HAP-1 (cell line): ENCODE measurements at regions not wholly inside any gene's neighbourhood (a gene's known extent, or its start where the extent isn't known, plus 50 kb on each side); places are given as distances from the start of the nearest gene placed in this dataset.
A peak's percentile ranks its signal among the peaks of the same experiment; 100 is the strongest.

Experiments
- DNase-seq, 2 experiments: peaks; one replicate each; pipeline ENCODE4 v3.0.0-alpha.2; 2016 to 2020; ENCODE audit warnings: low spot score in 2 of 2
- H3K27me3 ChIP-seq: fragments of 250-450 bp; sonication (Bioruptor Pico); 2 replicates; pipeline ENCODE4 v1.5.1; 2020; ENCODE audit warnings: low read depth, mild to moderate bottlenecking, moderate library complexity
- H3K36me3 ChIP-seq: fragments of 250-450 bp; sonication (Bioruptor Pico); replicated peaks from 2 replicates; pipeline ENCODE4 v1.5.1; 2020; ENCODE audit warnings: mild to moderate bottlenecking
- H3K4me1 ChIP-seq: fragments of 250-450 bp; sonication (Bioruptor Pico); 2 replicates; pipeline ENCODE4 v1.5.1; 2020; ENCODE audit warnings: mild to moderate bottlenecking
- H3K4me3 ChIP-seq: fragments of 250-450 bp; sonication (Bioruptor Pico); 2 replicates; pipeline ENCODE4 v1.5.1; 2020; ENCODE audit warnings: mild to moderate bottlenecking, moderate library complexity
- H3K9me3 ChIP-seq: fragments of 250-450 bp; sonication (Bioruptor Pico); 2 replicates; pipeline ENCODE4 v1.5.1; 2020; ENCODE audit warnings: mild to moderate bottlenecking, moderate library complexity
- in situ Hi-C: fragments of 300-500 bp; cut with MboI; formaldehyde crosslinking; loops from 3 replicates; pipeline ENCODE4 v1.14.3; 2020; ENCODE audit warnings: low sequenced_read_pairs, inconsistent platforms, mixed read lengths

DNA sequence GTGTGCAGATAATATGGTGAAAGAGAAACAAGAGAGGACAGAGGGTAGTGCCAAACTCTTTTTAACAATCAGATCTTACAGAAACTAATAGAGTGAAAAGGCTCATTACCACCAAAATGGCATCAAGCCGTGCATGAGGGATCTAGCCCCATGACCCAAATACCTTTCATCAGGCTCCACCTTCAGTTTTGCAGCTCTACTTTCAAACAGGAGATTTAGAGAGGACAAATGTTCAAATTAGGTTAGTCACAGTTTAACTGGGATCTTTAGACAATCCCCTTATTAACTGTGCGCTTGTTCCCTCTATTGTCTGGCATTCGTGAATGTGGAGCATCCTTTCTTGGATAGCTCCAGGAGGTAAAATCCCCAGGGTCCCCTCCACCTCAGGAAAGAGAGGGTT is 1209.3 kb upstream of the CHAC2 start:
- DNase-seq: no peak
- in situ Hi-C loops: no loop called here
- Histone ChIP-seq H3K27me3 (no peaks in the 10 kb centered on the region), H3K36me3 (no peaks in the 10 kb centered on the region), H3K4me1 (no peaks in the 10 kb centered on the region), H3K9me3 (no peaks in the 10 kb centered on the region), H3K4me3 (no peak overlapping the region)

GRCh38 chr2:52542297-52542696 is 1225.3 kb upstream of the CHAC2 start:
- Histone ChIP-seq H3K36me3 (no peaks in the 10 kb centered on the region), H3K4me3 (no peak overlapping the region), H3K4me1 (peaks cover 14% of the 10 kb centered on the region), H3K27me3 (no peaks in the 10 kb centered on the region), H3K9me3 (no peaks in the 10 kb centered on the region)
- in situ Hi-C loops: no loop called here
- DNase-seq: no peak

- Histone ChIP-seq H3K9me3 (no peaks in the 10 kb centered on the region), H3K36me3 (no peaks in the 10 kb centered on the region), H3K4me3 (no peak overlapping the region), H3K4me1 (peaks cover 14% of the 10 kb centered on the region), H3K27me3 (no peaks in the 10 kb centered on the region)
- in situ Hi-C loops: no loop called here
- no peak for DNase-seq
Observed at GRCh38 chr2:52539026-52539970, 1228.3 kb upstream of the CHAC2 start.

DNA sequence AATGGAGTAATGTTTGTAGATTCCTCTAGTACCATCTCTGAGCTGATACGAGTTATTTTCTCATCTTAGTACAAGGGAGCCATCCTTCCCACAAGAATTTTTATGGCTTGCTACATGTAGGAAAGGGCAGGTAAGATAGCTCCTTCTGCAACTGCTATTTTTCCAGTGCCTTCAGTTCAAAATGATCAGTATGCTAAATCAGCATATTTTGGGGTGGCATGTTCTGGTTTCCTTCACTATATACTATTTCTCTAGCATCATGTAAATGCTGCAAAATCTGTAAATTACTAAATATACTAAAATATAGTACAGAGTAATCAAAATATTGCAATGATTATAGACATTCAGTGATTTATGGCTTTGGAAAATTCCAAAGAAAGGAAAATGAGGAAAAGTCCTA is 1230.0 kb upstream of the CHAC2 start:
- no peaks in the 10 kb centered on the region for H3K27me3 ChIP-seq
- H3K4me1 ChIP-seq: peaks cover 14% of the 10 kb centered on the region
- H3K9me3 ChIP-seq: no peaks in the 10 kb centered on the region
- in situ Hi-C loops: no loop called here
- H3K4me3 ChIP-seq: no peak overlapping the region
- H3K36me3 ChIP-seq: no peaks in the 10 kb centered on the region
- DNase-seq: no peak

GRCh38 chr2:52536929-52537460 is 1230.6 kb upstream of the CHAC2 start:
- peak; percentile 42 to 81 for DNase-seq
- in situ Hi-C loops: no loop called here

DNA sequence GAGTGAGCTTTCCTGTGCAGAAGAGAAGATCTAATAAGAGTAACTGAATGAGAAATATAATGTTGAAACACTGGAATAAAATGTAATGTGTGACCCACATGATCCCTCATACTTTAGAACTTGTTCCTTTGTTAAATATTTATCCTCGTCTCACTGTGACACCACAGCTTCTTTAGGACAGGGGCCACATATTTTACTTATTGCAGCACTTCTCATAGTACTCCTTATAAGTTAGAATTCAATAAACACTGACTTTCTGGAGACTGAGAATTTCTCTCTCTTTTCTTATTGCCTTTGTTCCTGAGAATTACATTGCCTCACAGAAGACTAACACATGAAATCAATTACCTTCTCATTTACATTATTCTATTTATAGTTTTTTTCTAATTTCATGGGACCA is 1234.6 kb upstream of the CHAC2 start:
- Histone ChIP-seq H3K9me3 (no peaks in the 10 kb centered on the region), H3K36me3 (no peaks in the 10 kb centered on the region), H3K27me3 (no peaks in the 10 kb centered on the region), H3K4me3 (no peak overlapping the region), H3K4me1 (peaks cover 6% of the 10 kb centered on the region)
- in situ Hi-C loops: no loop called here
- DNase-seq: no peak

More at GRCh38 chr2:52536929-52537460, 1230.6 kb upstream of the CHAC2 start:
- Histone ChIP-seq H3K9me3 (no peaks in the 10 kb centered on the region), H3K4me3 (no peak overlapping the region), H3K4me1 (peaks cover 14% of the 10 kb centered on the region), H3K36me3 (no peaks in the 10 kb centered on the region), H3K27me3 (no peaks in the 10 kb centered on the region)

DNA sequence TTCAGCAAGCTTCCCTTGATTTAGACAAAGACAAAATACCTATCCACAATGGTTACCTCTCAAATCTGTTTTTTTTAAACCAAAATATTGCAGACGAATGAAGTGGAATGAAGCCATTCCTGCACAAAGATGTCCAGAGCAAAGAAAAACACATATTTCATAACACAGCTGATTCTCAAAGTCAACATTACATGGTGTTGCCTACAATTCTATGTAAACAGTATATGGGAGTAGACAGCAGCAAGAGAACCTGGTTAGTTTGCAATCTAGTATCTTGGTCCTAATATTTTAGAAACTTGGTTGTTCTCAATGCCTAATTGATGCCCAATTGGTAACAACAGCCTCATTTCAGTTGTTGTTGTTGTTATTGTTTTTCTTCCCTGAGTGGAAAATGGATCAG is 1240.9 kb upstream of the CHAC2 start:
- H3K9me3 ChIP-seq: no peaks in the 10 kb centered on the region
- no peaks in the 10 kb centered on the region for H3K36me3 ChIP-seq
- no peak for DNase-seq
- no peaks in the 10 kb centered on the region for H3K4me1 ChIP-seq
- H3K27me3 ChIP-seq: no peaks in the 10 kb centered on the region
- no peak overlapping the region for H3K4me3 ChIP-seq
- in situ Hi-C loops: no loop called here

GRCh38 chr2:52520644-52521043 is 1247.0 kb upstream of the CHAC2 start:
- in situ Hi-C loops: no loop called here
- H3K9me3 ChIP-seq: no peaks in the 10 kb centered on the region
- H3K27me3 ChIP-seq: no peaks in the 10 kb centered on the region
- H3K4me1 ChIP-seq: peaks cover 7% of the 10 kb centered on the region
- H3K36me3 ChIP-seq: no peaks in the 10 kb centered on the region
- H3K4me3 ChIP-seq: no peak overlapping the region
- no peak for DNase-seq

- Histone ChIP-seq H3K9me3 (no peaks in the 10 kb centered on the region), H3K27me3 (no peaks in the 10 kb centered on the region), H3K4me1 (peaks cover 7% of the 10 kb centered on the region), H3K36me3 (no peaks in the 10 kb centered on the region), H3K4me3 (no peak overlapping the region)
- in situ Hi-C loops: no loop called here
- no peak for DNase-seq
Observed at GRCh38 chr2:52518678-52519077, 1248.9 kb upstream of the CHAC2 start.

DNA sequence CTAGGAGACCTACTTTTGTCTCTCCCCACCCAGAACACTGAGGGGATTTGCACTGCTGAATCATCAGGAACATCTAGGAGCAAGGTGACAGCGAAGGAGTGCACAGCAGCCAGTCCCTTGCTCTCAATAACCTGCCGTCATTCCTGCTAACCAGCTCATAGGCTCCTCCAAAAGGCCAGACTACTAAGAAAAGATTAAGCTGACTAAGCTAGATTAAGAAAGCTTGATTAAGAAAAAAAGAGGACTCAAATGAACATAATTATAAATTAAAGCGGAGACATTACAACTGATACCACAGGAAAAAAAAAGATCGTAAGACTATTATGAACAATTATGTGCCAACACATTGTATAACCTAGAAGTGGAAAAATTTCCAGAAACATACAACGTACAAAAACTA is 1254.8 kb upstream of the CHAC2 start:
- Histone ChIP-seq H3K4me1 (no peaks in the 10 kb centered on the region), H3K4me3 (no peak overlapping the region), H3K36me3 (no peaks in the 10 kb centered on the region), H3K9me3 (no peaks in the 10 kb centered on the region), H3K27me3 (no peaks in the 10 kb centered on the region)
- in situ Hi-C loops: no loop called here
- no peak for DNase-seq

DNA sequence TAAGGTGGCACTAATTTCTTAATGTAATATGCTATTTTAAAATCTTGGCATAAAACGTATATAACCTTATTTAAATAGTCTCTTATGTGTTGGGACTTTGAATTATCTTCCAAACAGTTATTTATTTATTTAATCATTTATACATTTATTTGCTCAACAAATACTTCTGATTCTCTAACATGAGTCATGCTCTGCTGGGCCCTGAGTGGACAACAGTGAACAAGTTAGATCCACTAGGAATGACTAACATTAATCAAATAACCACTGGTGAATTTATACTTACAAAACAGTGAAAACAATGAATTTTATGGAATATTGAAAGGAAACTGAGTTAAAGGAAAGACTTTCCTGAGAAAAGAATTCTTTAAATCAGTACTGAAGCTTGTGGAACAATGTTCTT is 1257.2 kb upstream of the CHAC2 start:
- no peaks in the 10 kb centered on the region for H3K27me3 ChIP-seq
- H3K4me1 ChIP-seq: no peaks in the 10 kb centered on the region
- no peaks in the 10 kb centered on the region for H3K36me3 ChIP-seq
- no peak for DNase-seq
- no peaks in the 10 kb centered on the region for H3K9me3 ChIP-seq
- in situ Hi-C loops: no loop called here
- H3K4me3 ChIP-seq: no peak overlapping the region

DNA sequence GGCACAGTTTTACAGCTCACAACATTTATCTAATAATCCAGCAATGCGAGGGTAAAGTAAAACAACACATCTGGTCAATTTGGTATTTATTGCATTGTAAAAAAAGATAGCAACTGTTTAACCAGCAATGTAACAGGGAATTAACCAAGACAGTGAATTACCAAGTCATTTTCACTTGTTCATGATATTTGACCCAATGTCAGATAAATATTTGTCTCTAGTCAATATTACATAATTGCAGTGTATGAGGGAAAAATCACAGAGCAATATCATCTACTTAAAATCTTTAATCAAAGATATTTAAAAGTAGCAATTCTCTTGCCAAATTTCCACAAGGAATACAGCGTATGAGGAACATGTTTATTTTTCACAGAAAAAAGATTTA is 1265.1 kb upstream of the CHAC2 start:
- no peaks in the 10 kb centered on the region for H3K4me1 ChIP-seq
- no peak for DNase-seq
- no peaks in the 10 kb centered on the region for H3K27me3 ChIP-seq
- H3K36me3 ChIP-seq: no peaks in the 10 kb centered on the region
- in situ Hi-C loops: no loop called here
- H3K4me3 ChIP-seq: no peak overlapping the region
- H3K9me3 ChIP-seq: no peaks in the 10 kb centered on the region; the same call in 1 of the 2 replicates

- no peaks in the 10 kb centered on the region for H3K27me3 ChIP-seq
- no peak for DNase-seq
- in situ Hi-C loops: no loop called here
- H3K36me3 ChIP-seq: no peaks in the 10 kb centered on the region
- no peaks in the 10 kb centered on the region for H3K4me1 ChIP-seq
- H3K9me3 ChIP-seq: no peaks in the 10 kb centered on the region; the same call in 1 of the 2 replicates
- no peak overlapping the region for H3K4me3 ChIP-seq
Observed at GRCh38 chr2:52501715-52502475, 1265.7 kb upstream of the CHAC2 start.

DNA sequence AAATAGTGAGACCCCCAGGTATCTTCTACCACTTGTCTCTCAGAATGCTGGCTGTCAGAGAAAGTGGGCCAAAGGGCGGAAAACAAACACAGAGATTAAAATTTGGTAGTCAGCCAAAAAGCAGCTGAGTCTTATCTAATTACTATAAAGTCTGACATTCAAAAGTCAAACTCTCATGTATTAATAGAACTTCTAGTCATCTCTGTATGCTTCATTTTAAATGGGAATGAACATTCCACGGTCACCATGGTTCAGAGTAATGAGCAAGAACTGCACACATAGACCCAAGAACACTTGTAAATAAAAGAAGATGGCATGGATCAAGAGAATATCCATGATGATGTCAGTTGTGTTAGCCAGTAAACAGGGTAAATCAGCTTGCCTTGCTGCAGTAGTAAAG is 1267.0 kb upstream of the CHAC2 start:
- Histone ChIP-seq H3K36me3 (no peaks in the 10 kb centered on the region), H3K9me3 (no peaks in the 10 kb centered on the region; the same call in 1 of the 2 replicates), H3K4me3 (no peak overlapping the region), H3K4me1 (no peaks in the 10 kb centered on the region), H3K27me3 (no peaks in the 10 kb centered on the region)
- no peak for DNase-seq
- in situ Hi-C loops: no loop called here
